ENCODE measurements at regions not wholly inside any gene's neighbourhood (a gene's known extent, or its start where the extent isn't known, plus 50 kb on each side); places are given as distances from the start of the nearest gene placed in this dataset.

DNA sequence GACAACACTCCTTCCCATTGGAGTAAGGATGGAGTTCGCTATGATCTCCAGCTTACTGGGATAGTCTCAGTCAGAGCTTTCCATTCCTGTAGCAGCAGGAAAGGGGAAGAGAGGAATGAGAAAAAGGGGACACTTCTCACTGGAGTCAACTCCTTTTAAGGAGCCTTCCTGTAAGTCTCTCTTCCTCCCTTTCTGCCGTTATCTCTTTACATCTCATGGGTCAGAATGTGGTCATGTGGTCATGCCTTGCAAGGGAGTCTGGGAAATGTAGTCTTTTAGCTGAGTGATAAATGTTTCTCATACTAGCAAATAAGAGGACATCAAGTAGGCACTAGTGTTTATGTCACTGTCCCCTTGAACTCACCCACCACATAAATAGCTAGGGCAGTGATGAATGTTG lies 227.3 kb downstream of the HAPSTR1 start:
- TF ChIP-seq, protein P1, sequence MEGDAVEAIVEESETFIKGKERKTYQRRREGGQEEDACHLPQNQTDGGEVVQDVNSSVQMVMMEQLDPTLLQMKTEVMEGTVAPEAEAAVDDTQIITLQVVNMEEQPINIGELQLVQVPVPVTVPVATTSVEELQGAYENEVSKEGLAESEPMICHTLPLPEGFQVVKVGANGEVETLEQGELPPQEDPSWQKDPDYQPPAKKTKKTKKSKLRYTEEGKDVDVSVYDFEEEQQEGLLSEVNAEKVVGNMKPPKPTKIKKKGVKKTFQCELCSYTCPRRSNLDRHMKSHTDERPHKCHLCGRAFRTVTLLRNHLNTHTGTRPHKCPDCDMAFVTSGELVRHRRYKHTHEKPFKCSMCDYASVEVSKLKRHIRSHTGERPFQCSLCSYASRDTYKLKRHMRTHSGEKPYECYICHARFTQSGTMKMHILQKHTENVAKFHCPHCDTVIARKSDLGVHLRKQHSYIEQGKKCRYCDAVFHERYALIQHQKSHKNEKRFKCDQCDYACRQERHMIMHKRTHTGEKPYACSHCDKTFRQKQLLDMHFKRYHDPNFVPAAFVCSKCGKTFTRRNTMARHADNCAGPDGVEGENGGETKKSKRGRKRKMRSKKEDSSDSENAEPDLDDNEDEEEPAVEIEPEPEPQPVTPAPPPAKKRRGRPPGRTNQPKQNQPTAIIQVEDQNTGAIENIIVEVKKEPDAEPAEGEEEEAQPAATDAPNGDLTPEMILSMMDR (IDR thresholded peaks at IDR 0.05; ENCODE audit: low read length) = no peak
- TF ChIP-seq EZH2phosphoT487 (IDR thresholded peaks at IDR 0.05; ENCODE audit: low read length) (no peak), EZH2 (optimal IDR thresholded peaks at IDR 0.05; ENCODE audit: low read depth, low read length) (no peak)
